Ascending aorta (tissue), 2 donors: ENCODE measurements at regions not wholly inside any gene's neighbourhood (a gene's known extent, or its start where the extent isn't known, plus 50 kb on each side); places are given as distances from the start of the nearest gene placed in this dataset.

Experiments
- DNase-seq, 2 donors: peaks; one replicate each; pipeline ENCODE4 v3.0.0-alpha.2; 2019; ENCODE audit warnings: low spot score in 2 of 2
- H3K27ac ChIP-seq, 2 donors: fragments of 200-600 bp; sonication (generic); one replicate each; pipeline ENCODE4 v1.5.1; 2016 to 2017; ENCODE audit warnings: mild to moderate bottlenecking in 1 of 2
- H3K27me3 ChIP-seq: fragments of 200-600 bp; sonication (generic); one replicate; pipeline ENCODE4 v1.5.1; 2017
- H3K36me3 ChIP-seq, 2 donors: fragments of 200-600 bp; sonication (generic); one replicate each; pipeline ENCODE4 v1.5.1; 2016
- H3K4me1 ChIP-seq, 2 donors: fragments of 200-600 bp; sonication (generic); one replicate each; pipeline ENCODE4 v1.5.1; 2016 to 2017; ENCODE audit warnings: mild to moderate bottlenecking in 1 of 2
- H3K4me3 ChIP-seq, 2 donors: fragments of 200-600 bp; sonication (generic); one replicate each; pipeline ENCODE4 v1.5.1; 2016 to 2017; ENCODE audit warnings: mild to moderate bottlenecking in 1 of 2
- H3K9me3 ChIP-seq, 2 donors: fragments of 200-600 bp; sonication (generic); one replicate each; pipeline ENCODE4 v1.5.1; 2016
- intact Hi-C: fragments of 100-400 bp; cut with DNase I; formaldehyde crosslinking; loops from one replicate; pipeline ENCODE4 v1.15.1; 2023
- TF ChIP-seq, protein P1 (sequence below), 3 experiments: fragments of 200-600 bp in 2 of 3; fragments of 450-650 bp in 1 of 3; sonication (generic) in 2 of 3; IDR thresholded peaks; one replicate each; pipeline ENCODE4 v1.5.1; 2016 to 2019; ENCODE audit warnings: antibody characterized with exemption in 3 of 3, mild to moderate bottlenecking in 1 of 3, moderate library complexity in 1 of 3

DNA sequence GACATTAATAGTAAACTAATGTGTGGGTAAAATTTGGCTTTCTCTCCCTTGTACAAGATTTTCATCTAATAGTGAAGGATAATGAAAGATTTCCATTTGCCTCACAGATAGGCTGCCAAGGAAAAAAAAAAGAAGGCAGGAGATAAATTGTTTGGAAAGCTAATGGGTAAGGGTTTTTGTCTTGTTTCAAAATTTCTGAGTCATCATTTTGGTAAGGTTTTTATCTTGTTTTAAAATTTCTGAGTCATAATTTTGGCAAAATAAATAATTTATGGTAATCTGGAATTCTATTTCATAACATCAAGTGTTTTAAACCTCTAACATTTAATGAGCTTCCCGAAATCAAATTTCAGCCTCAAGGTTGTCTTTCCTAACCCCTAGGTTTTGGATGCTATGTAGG, 1035.7 kb upstream of the FBXO33 start:
- no peaks in the 10 kb centered on the region for H3K4me1 ChIP-seq
- no peak overlapping the region for H3K4me3 ChIP-seq
- H3K9me3 ChIP-seq, result peaks cover 0 to 5% of the 10 kb centered on the region in 2 donors
- no peak for DNase-seq
- intact Hi-C loops, result no loop called here
- no peaks in the 10 kb centered on the region for H3K36me3 ChIP-seq
- H3K27me3 ChIP-seq, result no peaks in the 10 kb centered on the region
- TF ChIP-seq, protein P1, sequence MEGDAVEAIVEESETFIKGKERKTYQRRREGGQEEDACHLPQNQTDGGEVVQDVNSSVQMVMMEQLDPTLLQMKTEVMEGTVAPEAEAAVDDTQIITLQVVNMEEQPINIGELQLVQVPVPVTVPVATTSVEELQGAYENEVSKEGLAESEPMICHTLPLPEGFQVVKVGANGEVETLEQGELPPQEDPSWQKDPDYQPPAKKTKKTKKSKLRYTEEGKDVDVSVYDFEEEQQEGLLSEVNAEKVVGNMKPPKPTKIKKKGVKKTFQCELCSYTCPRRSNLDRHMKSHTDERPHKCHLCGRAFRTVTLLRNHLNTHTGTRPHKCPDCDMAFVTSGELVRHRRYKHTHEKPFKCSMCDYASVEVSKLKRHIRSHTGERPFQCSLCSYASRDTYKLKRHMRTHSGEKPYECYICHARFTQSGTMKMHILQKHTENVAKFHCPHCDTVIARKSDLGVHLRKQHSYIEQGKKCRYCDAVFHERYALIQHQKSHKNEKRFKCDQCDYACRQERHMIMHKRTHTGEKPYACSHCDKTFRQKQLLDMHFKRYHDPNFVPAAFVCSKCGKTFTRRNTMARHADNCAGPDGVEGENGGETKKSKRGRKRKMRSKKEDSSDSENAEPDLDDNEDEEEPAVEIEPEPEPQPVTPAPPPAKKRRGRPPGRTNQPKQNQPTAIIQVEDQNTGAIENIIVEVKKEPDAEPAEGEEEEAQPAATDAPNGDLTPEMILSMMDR (IDR thresholded peaks at IDR 0.05), result no peak
- no peak overlapping the region for H3K27ac ChIP-seq

DNA sequence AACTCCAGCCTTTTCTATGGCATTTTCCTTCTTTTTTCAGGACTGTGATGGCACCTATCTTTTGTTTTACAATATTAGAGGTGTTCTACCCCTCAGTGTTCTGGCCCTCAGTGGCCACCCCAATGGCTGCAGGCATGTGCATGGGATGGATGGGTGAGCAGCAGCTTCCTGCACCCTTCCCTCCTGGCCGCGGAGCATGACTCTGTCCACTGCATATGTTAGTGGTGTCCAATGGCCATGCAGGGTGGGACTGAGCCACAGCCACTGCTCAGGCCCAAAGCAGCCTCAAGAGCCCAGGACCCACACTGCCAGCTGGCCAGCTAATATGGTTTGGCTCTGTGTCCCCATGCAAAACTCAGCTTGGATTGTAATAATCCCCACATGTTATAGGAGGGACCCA, 1032.3 kb upstream of the FBXO33 start:
- H3K36me3 ChIP-seq, result no peaks in the 10 kb centered on the region
- DNase-seq, result no peak
- H3K4me1 ChIP-seq, result no peaks in the 10 kb centered on the region
- H3K4me3 ChIP-seq, result no peak overlapping the region
- intact Hi-C loops, result no loop called here
- no peak overlapping the region for H3K27ac ChIP-seq
- H3K27me3 ChIP-seq, result no peaks in the 10 kb centered on the region
- TF ChIP-seq, protein P1 (IDR thresholded peaks at IDR 0.05), result no peak
- H3K9me3 ChIP-seq, result peaks cover 0 to 5% of the 10 kb centered on the region in 2 donors

DNA sequence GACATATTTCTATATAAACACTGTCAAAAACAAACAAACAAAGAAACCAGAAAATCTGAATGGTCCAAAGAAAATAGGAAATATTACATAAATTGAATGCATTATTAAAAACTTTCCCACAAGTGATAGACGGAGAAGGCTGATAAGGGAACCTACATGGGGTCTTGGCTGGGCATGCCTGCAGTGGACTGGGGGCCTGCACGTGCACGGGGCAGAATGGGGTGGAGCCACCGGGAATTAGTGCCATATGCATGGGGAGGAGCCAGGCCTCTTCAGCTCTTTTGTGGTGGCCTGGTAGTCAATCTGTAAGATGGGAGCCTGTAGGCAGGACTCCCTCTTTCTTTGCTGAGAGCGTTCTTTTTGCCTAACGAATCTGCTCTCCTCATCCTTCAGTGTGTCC, 1031.7 kb upstream of the FBXO33 start:
- Histone ChIP-seq H3K9me3 (peaks cover 0 to 5% of the 10 kb centered on the region in 2 donors), H3K36me3 (no peaks in the 10 kb centered on the region), H3K4me1 (no peaks in the 10 kb centered on the region), H3K4me3 (no peak overlapping the region), H3K27ac (no peak overlapping the region), H3K27me3 (no peaks in the 10 kb centered on the region)
- no peak for DNase-seq
- intact Hi-C loops, result no loop called here
- TF ChIP-seq, protein P1 (IDR thresholded peaks at IDR 0.05), result no peak

DNA sequence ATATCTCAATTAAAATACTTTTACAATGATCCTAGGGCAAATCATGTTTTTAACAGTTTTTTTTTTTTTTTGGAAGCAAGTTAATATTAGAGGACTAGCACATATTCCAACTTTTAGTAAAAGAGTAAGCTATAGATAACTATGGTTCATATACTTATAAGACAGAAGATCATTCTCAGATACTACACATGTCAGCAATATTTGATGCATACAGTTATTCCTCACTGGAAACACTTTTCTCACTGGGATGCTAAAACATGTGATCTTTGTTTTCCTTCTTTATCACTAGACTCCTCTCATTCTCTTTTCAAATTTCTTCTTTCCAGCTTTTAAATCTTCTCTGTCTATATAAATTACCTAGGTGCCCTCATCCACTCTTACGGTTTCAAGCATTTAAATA, 1020.4 kb upstream of the FBXO33 start:
- H3K27ac ChIP-seq, result no peak overlapping the region
- H3K4me3 ChIP-seq, result no peak overlapping the region
- H3K27me3 ChIP-seq, result no peaks in the 10 kb centered on the region
- TF ChIP-seq, protein P1 (IDR thresholded peaks at IDR 0.05), result no peak
- no peaks in the 10 kb centered on the region for H3K4me1 ChIP-seq
- no peaks in the 10 kb centered on the region for H3K36me3 ChIP-seq
- intact Hi-C loops, result no loop called here
- H3K9me3 ChIP-seq, result no peaks in the 10 kb centered on the region
- no peak for DNase-seq

DNA sequence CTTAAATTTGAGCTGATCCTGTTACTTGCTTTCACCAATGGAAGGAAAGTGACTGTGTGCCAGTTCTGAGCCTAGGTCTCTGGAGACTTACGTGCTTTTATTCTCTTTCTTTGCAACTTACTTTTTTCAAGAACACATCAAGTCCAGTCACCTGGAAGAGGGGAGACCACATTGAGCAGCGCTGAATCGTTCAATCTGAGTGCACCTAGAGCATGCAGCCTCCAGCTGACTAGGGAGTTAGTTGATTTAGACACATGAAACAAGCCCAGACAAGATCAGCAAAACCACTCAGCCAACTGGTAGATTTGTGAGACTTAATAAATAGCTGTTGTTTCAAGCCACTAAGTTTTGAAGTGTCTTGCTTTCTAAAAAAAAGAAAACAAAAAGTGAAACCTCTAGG, 1014.8 kb upstream of the FBXO33 start:
- DNase-seq, result no peak
- intact Hi-C loops, result no loop called here
- TF ChIP-seq, protein P1 (IDR thresholded peaks at IDR 0.05), result no peak
- Histone ChIP-seq H3K4me1 (no peaks in the 10 kb centered on the region), H3K27ac (no peak overlapping the region), H3K4me3 (no peak overlapping the region), H3K36me3 (no peaks in the 10 kb centered on the region), H3K27me3 (no peaks in the 10 kb centered on the region), H3K9me3 (no peaks in the 10 kb centered on the region)

DNA sequence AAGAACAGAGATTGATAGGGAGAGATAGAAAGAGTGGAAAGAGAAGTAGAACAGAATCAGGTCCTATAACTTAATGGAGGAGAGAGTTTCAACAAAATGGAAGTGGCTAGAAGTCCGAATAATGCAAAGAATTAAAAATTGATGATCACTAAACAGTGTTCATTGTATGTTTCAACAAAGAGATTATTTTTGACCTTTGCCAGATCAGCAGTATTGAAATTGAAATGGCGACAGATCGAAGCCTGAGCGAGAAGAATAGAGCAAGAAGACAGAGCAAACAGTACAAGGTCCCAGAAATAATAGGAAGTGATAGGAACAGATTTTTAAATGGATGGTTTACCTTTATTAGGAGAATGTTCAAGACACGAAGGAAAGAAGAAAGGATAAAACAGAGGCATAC, 1012.8 kb upstream of the FBXO33 start:
- H3K36me3 ChIP-seq, result no peaks in the 10 kb centered on the region
- H3K4me1 ChIP-seq, result no peaks in the 10 kb centered on the region
- no peaks in the 10 kb centered on the region for H3K9me3 ChIP-seq
- no peak for DNase-seq
- H3K27me3 ChIP-seq, result no peaks in the 10 kb centered on the region
- H3K27ac ChIP-seq, result no peak overlapping the region
- no peak overlapping the region for H3K4me3 ChIP-seq
- intact Hi-C loops, result no loop called here
- TF ChIP-seq, protein P1 (IDR thresholded peaks at IDR 0.05), result no peak
